ENCODE measurements at regions not wholly inside any gene's neighbourhood (a gene's known extent, or its start where the extent isn't known, plus 50 kb on each side); places are given as distances from the start of the nearest gene placed in this dataset.
"Not testable (repeated sequence)": the region's sequence is repeated elsewhere in the genome, so short reads cannot be mapped to it uniquely, and the experiment has no call there.

GRCh38 chrX:40895246-40895645 lies 159.9 kb upstream of the MED14 start:
- no peak for DNase-seq

GRCh38 chrX:40897718-40898270 lies 162.5 kb upstream of the MED14 start:
- DNase-seq, result no peak

- DNase-seq, result not testable (repeated sequence)
Observed at GRCh38 chrX:40904739-40905138, 169.4 kb upstream of the MED14 start.

- DNase-seq, result no peak
Observed at GRCh38 chrX:40908026-40908425, 172.7 kb upstream of the MED14 start.

- no peak for DNase-seq
Observed at GRCh38 chrX:40908857-40909475, 173.6 kb upstream of the MED14 start.

- DNase-seq, result no peak
Observed at GRCh38 chrX:40912166-40912565, 173.1 kb upstream of the USP9X start.

- DNase-seq, result no peak
Observed at GRCh38 chrX:40912576-40912975, 172.7 kb upstream of the USP9X start.

- no peak for DNase-seq
Observed at GRCh38 chrX:40920351-40920750, 164.9 kb upstream of the USP9X start.

GRCh38 chrX:40922307-40922706 lies 162.9 kb upstream of the USP9X start:
- no peak for DNase-seq

- not testable (repeated sequence) for DNase-seq
Observed at GRCh38 chrX:40926739-40927427, 158.4 kb upstream of the USP9X start.

GRCh38 chrX:40928076-40928475 lies 157.2 kb upstream of the USP9X start:
- no peak for DNase-seq

GRCh38 chrX:40931921-40932320 lies 153.3 kb upstream of the USP9X start:
- no peak for DNase-seq

GRCh38 chrX:40933132-40933705 lies 152.0 kb upstream of the USP9X start:
- no peak for DNase-seq

GRCh38 chrX:40933706-40934425 lies 151.4 kb upstream of the USP9X start:
- DNase-seq, result no peak

- no peak for DNase-seq
Observed at GRCh38 chrX:40936827-40937226, 148.4 kb upstream of the USP9X start.

GRCh38 chrX:40938423-40938822 lies 146.8 kb upstream of the USP9X start:
- no peak for DNase-seq

- no peak for DNase-seq
Observed at GRCh38 chrX:40943093-40943641, 142.1 kb upstream of the USP9X start.

- no peak for DNase-seq
Observed at GRCh38 chrX:40945361-40945713, 139.9 kb upstream of the USP9X start.

- no peak for DNase-seq
Observed at GRCh38 chrX:40947276-40947675, 138.0 kb upstream of the USP9X start.

GRCh38 chrX:40949071-40949470 lies 136.2 kb upstream of the USP9X start:
- no peak for DNase-seq

GRCh38 chrX:40950546-40950945 lies 134.7 kb upstream of the USP9X start:
- DNase-seq, result no peak

- not testable (repeated sequence) for DNase-seq
Observed at GRCh38 chrX:40951407-40951806, 133.8 kb upstream of the USP9X start.

- no peak for DNase-seq
Observed at GRCh38 chrX:40952855-40953254, 132.4 kb upstream of the USP9X start.

Measured in NCI-H1105 (cell line).